GM21515 (cell line): ENCODE measurements at regions not wholly inside any gene's neighbourhood (a gene's known extent, or its start where the extent isn't known, plus 50 kb on each side); places are given as distances from the start of the nearest gene placed in this dataset.

ENCODE experiments used
- ATAC-seq: cut with Tn5 transposase; IDR thresholded peaks from one replicate; pipeline ENCODE4 v1.9.1; 2021; ENCODE audit not compliant: unreplicated experiment

DNA sequence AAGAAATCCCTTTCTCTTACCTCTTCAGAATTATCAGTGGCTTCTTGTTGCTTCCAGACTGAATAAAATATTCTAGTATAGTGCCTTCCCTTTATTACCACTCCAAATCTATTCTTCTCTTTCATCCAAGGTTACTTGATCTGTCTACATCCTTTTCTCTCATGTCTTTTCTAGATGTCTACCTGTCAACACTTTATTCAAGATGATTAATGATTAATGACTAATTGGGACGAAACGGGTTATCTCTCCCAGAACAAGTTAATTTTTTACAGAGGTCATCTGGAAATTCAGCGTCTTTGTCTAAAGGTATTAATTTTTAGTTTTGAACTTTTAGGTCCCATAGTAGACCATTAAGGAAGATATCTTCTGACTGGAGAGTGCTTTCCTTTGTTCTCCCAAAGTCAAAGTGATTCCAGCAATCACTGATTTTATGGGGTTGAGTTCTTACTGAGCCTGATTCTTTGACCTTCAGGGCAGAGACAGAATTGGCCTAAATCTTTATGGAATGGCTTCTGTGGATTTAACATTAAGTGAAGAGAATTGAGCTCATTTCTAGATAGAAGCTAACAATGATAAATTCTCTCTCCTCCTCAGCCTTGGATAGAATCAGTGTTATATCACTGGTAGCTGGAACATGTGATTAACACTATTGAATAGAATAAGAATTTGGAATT lies 335.4 kb upstream of the TEX13C start:
- ATAC-seq, result no peak

GRCh38 chrX:124986284-124986683 lies 333.4 kb upstream of the TEX13C start:
- no peak for ATAC-seq

DNA sequence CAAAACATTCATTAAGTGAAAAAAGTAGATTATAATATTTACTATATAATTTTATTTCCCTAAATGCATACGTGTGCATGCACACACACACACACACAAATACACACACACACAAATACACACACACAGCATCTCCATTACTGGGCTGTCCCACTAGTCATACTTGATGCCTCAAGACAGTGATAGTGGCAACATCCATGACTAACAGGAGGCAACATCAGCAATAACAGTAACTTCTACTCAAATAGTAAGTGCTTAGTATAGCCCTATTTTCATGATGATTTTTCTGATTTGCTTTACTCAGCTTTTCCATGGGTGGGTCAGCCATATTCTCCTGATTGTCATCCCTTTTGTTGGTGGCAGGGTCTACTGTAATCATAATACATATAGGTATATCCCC lies 325.9 kb upstream of the TEX13C start:
- ATAC-seq, result no peak

DNA sequence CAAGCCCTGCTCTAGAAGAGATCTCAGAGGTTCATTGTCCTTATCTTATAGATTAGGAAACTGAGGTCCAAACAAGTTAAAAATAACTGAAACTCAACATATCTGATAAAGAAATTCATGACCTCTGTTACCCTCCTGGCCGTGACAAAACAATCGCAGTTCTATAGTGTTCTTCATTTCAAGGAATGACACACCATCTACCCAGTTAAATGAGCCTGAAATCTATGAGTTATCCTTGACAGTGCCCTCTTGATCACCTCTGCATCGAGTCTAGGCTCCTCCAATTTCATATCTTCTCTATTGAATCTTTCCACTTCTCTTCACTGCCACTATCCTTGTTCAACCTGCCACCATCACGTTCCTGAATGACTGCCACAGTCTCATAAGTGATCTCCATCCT lies 325.3 kb upstream of the TEX13C start:
- no peak for ATAC-seq

GRCh38 chrX:125003746-125004446 lies 315.8 kb upstream of the TEX13C start:
- ATAC-seq, result no peak

DNA sequence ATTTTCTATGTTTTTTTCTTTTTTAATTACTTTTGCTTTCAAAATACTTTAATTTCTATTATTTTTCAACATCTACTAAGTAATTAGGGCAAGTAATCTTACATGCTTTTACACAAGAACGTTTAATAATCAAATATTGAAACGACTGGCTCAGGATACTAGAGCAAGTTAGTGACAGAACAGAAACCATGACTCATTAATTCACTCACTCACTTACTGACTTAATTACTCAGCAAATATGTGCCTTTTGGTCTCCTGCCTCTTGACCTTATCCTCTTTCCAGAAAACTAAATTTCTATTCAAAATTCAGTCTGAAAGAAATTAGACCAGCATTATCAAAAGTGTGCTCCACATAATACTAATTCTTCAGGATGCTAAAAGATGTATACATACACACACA lies 314.9 kb upstream of the TEX13C start:
- no peak for ATAC-seq

DNA sequence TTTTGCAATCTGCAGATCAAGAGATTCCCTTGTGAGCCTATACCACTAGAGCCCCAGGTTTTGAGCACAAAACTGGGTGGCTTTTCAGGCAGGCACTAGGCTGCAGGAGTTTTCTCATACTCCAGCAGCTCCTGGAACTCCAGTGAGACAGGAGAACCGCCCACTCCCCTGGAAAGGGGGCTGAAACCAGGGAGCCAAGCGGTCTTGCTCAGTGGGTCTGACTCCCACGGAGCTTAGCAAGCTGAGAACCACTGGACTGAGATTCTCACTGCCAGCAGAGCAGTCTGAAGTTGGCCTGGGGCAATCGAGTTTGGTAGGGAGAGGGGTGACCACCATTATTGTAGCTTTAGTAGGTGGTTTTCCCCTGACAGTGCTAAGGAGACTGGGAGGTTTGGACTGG lies 313.8 kb upstream of the TEX13C start:
- no peak for ATAC-seq

GRCh38 chrX:125006704-125007103 lies 313.0 kb upstream of the TEX13C start:
- ATAC-seq, result no peak

DNA sequence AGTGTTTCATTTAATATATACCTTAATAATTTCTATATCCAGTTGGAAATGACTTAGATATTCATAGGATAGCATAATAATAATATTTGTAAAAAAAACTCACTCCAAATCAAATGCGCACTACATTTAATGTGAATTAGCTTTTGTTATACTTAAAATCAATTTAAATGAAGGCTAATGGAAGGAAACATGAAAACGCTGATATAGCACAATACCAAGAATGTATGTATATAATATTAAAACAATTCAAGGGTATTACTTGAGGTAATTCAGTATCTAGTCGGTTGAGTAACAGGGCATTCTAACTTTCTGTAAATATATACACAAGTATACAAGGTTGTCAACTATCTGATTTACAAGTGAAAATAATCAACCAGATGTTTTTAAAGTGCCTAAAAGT lies 307.1 kb upstream of the TEX13C start:
- no peak for ATAC-seq

- no peak for ATAC-seq
These were observed 290.5 kb upstream of the TEX13C start for GRCh38 chrX:125029131-125029530.
